Skin epidermis (tissue), 12 donors: ENCODE measurements at regions not wholly inside any gene's neighbourhood (a gene's known extent, or its start where the extent isn't known, plus 50 kb on each side); places are given as distances from the start of the nearest gene placed in this dataset.

Source experiments
- H3K27ac ChIP-seq, 21 experiments: fragments of 200-600 bp; sonication (generic) in 11 of 21; one replicate each; pipeline ENCODE4 v1.5.0; 2020; ENCODE audit warnings: mild to moderate bottlenecking in 3 of 21, inconsistent platforms in 2 of 21, moderate library complexity in 2 of 21
- H3K4me3 ChIP-seq, 7 experiments: fragments of 200-600 bp; sonication (generic) in 2 of 7; one replicate each; pipeline ENCODE4 v1.5.0; 2020; ENCODE audit warnings: inconsistent platforms in 2 of 7, mild to moderate bottlenecking in 2 of 7, moderate library complexity in 1 of 7

- no peak overlapping the region for H3K27ac ChIP-seq
- no peak overlapping the region for H3K4me3 ChIP-seq
These were observed 70.1 kb upstream of the LGALSL start for GRCh38 chr2:64383881-64384280.

- no peak overlapping the region for H3K27ac ChIP-seq
- no peak overlapping the region for H3K4me3 ChIP-seq
These were observed 67.3 kb upstream of the LGALSL start for GRCh38 chr2:64386676-64387075.

- Histone ChIP-seq H3K27ac (peak overlapping the region in 1 of 21 experiments; percentile 34), H3K4me3 (no peak overlapping the region)
These were observed 63.4 kb upstream of the LGALSL start for GRCh38 chr2:64390586-64390985.

- Histone ChIP-seq H3K27ac (peak overlapping the region in 9 of 21 experiments; percentile 29 to 75 (median 39)), H3K4me3 (no peak overlapping the region)
These were observed 62.5 kb upstream of the LGALSL start for GRCh38 chr2:64391424-64391823.

GRCh38 chr2:64391940-64392339 is 62.0 kb upstream of the LGALSL start:
- H3K27ac ChIP-seq: peak overlapping the region in 12 of 21 experiments; percentile 5 to 75 (median 40)

GRCh38 chr2:64392529-64392928 is 61.4 kb upstream of the LGALSL start:
- Histone ChIP-seq H3K4me3 (no peak overlapping the region), H3K27ac (peak overlapping the region in 16 of 21 experiments; percentile 5 to 77 (median 52))

More at GRCh38 chr2:64391940-64392339, 62.0 kb upstream of the LGALSL start:
- no peak overlapping the region for H3K4me3 ChIP-seq

- Histone ChIP-seq H3K4me3 (no peak overlapping the region), H3K27ac (peak overlapping the region in 11 of 21 experiments; percentile 24 to 77 (median 55))
These were observed 60.5 kb upstream of the LGALSL start for GRCh38 chr2:64393383-64394010.

GRCh38 chr2:64394153-64394552 is 59.8 kb upstream of the LGALSL start:
- Histone ChIP-seq H3K27ac (peak overlapping the region in 6 of 21 experiments; percentile 24 to 59 (median 51)), H3K4me3 (no peak overlapping the region)

- Histone ChIP-seq H3K27ac (no peak overlapping the region), H3K4me3 (no peak overlapping the region)
These were observed 58.0 kb upstream of the LGALSL start for GRCh38 chr2:64396001-64396400.

- Histone ChIP-seq H3K27ac (no peak overlapping the region), H3K4me3 (no peak overlapping the region)
These were observed 57.4 kb upstream of the LGALSL start for GRCh38 chr2:64396551-64396950.

- H3K27ac ChIP-seq: no peak overlapping the region
These were observed 55.3 kb upstream of the LGALSL start for GRCh38 chr2:64398516-64399129.

GRCh38 chr2:64399521-64399920 is 54.4 kb upstream of the LGALSL start:
- Histone ChIP-seq H3K27ac (no peak overlapping the region), H3K4me3 (no peak overlapping the region)

More at GRCh38 chr2:64398516-64399129, 55.3 kb upstream of the LGALSL start:
- no peak overlapping the region for H3K4me3 ChIP-seq

GRCh38 chr2:64400105-64400728 is 53.7 kb upstream of the LGALSL start:
- no peak overlapping the region for H3K4me3 ChIP-seq
- no peak overlapping the region for H3K27ac ChIP-seq

GRCh38 chr2:64400733-64401528 is 53.0 kb upstream of the LGALSL start:
- Histone ChIP-seq H3K4me3 (no peak overlapping the region), H3K27ac (peak overlapping the region in 1 of 21 experiments; percentile 18)

- no peak overlapping the region for H3K4me3 ChIP-seq
- peak overlapping the region in 1 of 21 experiments; percentile 18 for H3K27ac ChIP-seq
These were observed 52.5 kb upstream of the LGALSL start for GRCh38 chr2:64401529-64401880.

GRCh38 chr2:64402876-64403275 is 51.1 kb upstream of the LGALSL start:
- no peak overlapping the region for H3K4me3 ChIP-seq
- H3K27ac ChIP-seq: peak overlapping the region in 10 of 21 experiments; percentile 45 to 85 (median 75)

- H3K27ac ChIP-seq: peak overlapping the region in 18 of 21 experiments; percentile 2 to 85 (median 72)
- H3K4me3 ChIP-seq: no peak overlapping the region
These were observed 50.5 kb upstream of the LGALSL start for GRCh38 chr2:64403426-64403825.

- H3K4me3 ChIP-seq: no peak overlapping the region
- peak overlapping the region in 18 of 21 experiments; percentile 2 to 85 (median 72) for H3K27ac ChIP-seq
These were observed 49.8 kb upstream of the LGALSL start for GRCh38 chr2:64404002-64404731.
